ENCODE measurements at regions not wholly inside any gene's neighbourhood (a gene's known extent, or its start where the extent isn't known, plus 50 kb on each side); places are given as distances from the start of the nearest gene placed in this dataset.

GRCh38 chr1:31524186-31524901 is 52.0 kb upstream of the TINAGL1 start:
- ChIA-PET POLR2A (no interaction called here), CTCF (interaction anchor here (1.5 kb wide), 1 partner anchor 109 kb away, joined by 4 read pairs; no protein-coding TSS in a partner anchor)
- no peak overlapping the region for H3K4me3 ChIP-seq (ENCODE audit: low read depth, low read length)
- no peak for DNase-seq (ENCODE audit: low read depth, low spot score)
- no peak for TF ChIP-seq CTCF (IDR thresholded peaks at IDR 0.05; ENCODE audit: insufficient read depth, low read length, missing control alignments)

Measured in AG04449 (cell line).